ENCODE measurements at regions not wholly inside any gene's neighbourhood (a gene's known extent, or its start where the extent isn't known, plus 50 kb on each side); places are given as distances from the start of the nearest gene placed in this dataset.

GRCh38 chr11:71173709-71174108 is 78.7 kb downstream of the SHANK2 start:
- peaks cover 8% of the 10 kb centered on the region; the same call in 1 of the 2 replicates for H4K20me1 ChIP-seq (replicated peaks; ENCODE audit: insufficient read depth)
- H3K27ac ChIP-seq (ENCODE audit: low read depth): no peak overlapping the region; the same call in 1 of the 2 replicates
- no peak overlapping the region for H3K27ac Mint-ChIP-seq
- DNase-seq (ENCODE audit: low spot score) (no peak), ATAC-seq (no peak)
- H3K4me3 ChIP-seq: no peak overlapping the region
- peaks cover 45% of the 10 kb centered on the region for H3K4me1 Mint-ChIP-seq
- peaks cover 30% of the 10 kb centered on the region for H3K36me3 Mint-ChIP-seq (ENCODE audit: low read depth)
- H3K4me2 ChIP-seq: no peak overlapping the region
- H3K4me1 ChIP-seq (ENCODE audit: insufficient read depth): peaks cover 24% of the 10 kb centered on the region
- 0 out of 2 replicates have a peak, but pooled peaks cover 3% of the 10 kb centered on the region for H3K36me3 ChIP-seq (ENCODE audit: insufficient read depth)
- H3K9me3 Mint-ChIP-seq: peaks cover 12% of the 10 kb centered on the region
- TF ChIP-seq, protein P1, sequence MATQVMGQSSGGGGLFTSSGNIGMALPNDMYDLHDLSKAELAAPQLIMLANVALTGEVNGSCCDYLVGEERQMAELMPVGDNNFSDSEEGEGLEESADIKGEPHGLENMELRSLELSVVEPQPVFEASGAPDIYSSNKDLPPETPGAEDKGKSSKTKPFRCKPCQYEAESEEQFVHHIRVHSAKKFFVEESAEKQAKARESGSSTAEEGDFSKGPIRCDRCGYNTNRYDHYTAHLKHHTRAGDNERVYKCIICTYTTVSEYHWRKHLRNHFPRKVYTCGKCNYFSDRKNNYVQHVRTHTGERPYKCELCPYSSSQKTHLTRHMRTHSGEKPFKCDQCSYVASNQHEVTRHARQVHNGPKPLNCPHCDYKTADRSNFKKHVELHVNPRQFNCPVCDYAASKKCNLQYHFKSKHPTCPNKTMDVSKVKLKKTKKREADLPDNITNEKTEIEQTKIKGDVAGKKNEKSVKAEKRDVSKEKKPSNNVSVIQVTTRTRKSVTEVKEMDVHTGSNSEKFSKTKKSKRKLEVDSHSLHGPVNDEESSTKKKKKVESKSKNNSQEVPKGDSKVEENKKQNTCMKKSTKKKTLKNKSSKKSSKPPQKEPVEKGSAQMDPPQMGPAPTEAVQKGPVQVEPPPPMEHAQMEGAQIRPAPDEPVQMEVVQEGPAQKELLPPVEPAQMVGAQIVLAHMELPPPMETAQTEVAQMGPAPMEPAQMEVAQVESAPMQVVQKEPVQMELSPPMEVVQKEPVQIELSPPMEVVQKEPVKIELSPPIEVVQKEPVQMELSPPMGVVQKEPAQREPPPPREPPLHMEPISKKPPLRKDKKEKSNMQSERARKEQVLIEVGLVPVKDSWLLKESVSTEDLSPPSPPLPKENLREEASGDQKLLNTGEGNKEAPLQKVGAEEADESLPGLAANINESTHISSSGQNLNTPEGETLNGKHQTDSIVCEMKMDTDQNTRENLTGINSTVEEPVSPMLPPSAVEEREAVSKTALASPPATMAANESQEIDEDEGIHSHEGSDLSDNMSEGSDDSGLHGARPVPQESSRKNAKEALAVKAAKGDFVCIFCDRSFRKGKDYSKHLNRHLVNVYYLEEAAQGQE (IDR thresholded peaks at IDR 0.05; ENCODE audit: unreplicated experiment): no peak
- no peak for TF ChIP-seq EZH2phosphoT487 (IDR thresholded peaks at IDR 0.05; ENCODE audit: unreplicated experiment)
- no peak for TF ChIP-seq EZH2 (IDR thresholded peaks at IDR 0.05; ENCODE audit: low read depth, unreplicated experiment)
- TF ChIP-seq POLR2AphosphoS5 (IDR thresholded peaks at IDR 0.05; ENCODE audit: low read depth): no peak
- TF ChIP-seq ZNF331 (CRISPR knock-in tag; IDR thresholded peaks at IDR 0.05; ENCODE audit: low read depth): no peak
- no peak for TF ChIP-seq STAT1 (IDR thresholded peaks at IDR 0.05; ENCODE audit: unreplicated experiment)
- no peak for TF ChIP-seq ZNF114 (CRISPR knock-in tag; IDR thresholded peaks at IDR 0.05)
- no peak for TF ChIP-seq CREB1 (CRISPR knock-in tag; IDR thresholded peaks at IDR 0.05; ENCODE audit: low read depth)
- TF ChIP-seq ZNF462 (CRISPR knock-in tag; IDR thresholded peaks at IDR 0.05): no peak
- TF ChIP-seq, protein P2, sequence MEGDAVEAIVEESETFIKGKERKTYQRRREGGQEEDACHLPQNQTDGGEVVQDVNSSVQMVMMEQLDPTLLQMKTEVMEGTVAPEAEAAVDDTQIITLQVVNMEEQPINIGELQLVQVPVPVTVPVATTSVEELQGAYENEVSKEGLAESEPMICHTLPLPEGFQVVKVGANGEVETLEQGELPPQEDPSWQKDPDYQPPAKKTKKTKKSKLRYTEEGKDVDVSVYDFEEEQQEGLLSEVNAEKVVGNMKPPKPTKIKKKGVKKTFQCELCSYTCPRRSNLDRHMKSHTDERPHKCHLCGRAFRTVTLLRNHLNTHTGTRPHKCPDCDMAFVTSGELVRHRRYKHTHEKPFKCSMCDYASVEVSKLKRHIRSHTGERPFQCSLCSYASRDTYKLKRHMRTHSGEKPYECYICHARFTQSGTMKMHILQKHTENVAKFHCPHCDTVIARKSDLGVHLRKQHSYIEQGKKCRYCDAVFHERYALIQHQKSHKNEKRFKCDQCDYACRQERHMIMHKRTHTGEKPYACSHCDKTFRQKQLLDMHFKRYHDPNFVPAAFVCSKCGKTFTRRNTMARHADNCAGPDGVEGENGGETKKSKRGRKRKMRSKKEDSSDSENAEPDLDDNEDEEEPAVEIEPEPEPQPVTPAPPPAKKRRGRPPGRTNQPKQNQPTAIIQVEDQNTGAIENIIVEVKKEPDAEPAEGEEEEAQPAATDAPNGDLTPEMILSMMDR (conservative IDR thresholded peaks at IDR 0.05; ENCODE audit: low read depth in 2 of 2): no peak
- TF ChIP-seq NANOG (IDR thresholded peaks at IDR 0.05; ENCODE audit: borderline replicate concordance): no peak
- TF ChIP-seq, protein P3, sequence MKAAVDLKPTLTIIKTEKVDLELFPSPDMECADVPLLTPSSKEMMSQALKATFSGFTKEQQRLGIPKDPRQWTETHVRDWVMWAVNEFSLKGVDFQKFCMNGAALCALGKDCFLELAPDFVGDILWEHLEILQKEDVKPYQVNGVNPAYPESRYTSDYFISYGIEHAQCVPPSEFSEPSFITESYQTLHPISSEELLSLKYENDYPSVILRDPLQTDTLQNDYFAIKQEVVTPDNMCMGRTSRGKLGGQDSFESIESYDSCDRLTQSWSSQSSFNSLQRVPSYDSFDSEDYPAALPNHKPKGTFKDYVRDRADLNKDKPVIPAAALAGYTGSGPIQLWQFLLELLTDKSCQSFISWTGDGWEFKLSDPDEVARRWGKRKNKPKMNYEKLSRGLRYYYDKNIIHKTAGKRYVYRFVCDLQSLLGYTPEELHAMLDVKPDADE (IDR thresholded peaks at IDR 0.05): no peak
- TF ChIP-seq JUNB (IDR thresholded peaks at IDR 0.05; ENCODE audit: unreplicated experiment): no peak
- H2AFZ ChIP-seq: no peak overlapping the region
- H3K27me3 ChIP-seq (ENCODE audit: insufficient read depth): no peaks in the 10 kb centered on the region
- H3K79me2 ChIP-seq (replicated peaks; ENCODE audit: insufficient read depth): peaks cover 84% of the 10 kb centered on the region
- H3K9me2 ChIP-seq (ENCODE audit: insufficient read depth): no peaks in the 10 kb centered on the region
- no peak overlapping the region for H3K4me3 Mint-ChIP-seq
- H3K27me3 Mint-ChIP-seq (ENCODE audit: insufficient read depth, low read depth, poor library complexity): peaks cover 7% of the 10 kb centered on the region
- H3F3A ChIP-seq (replicated peaks; ENCODE audit: low read depth): no peaks in the 10 kb centered on the region
